GM12878 (cell line): ENCODE measurements at regions not wholly inside any gene's neighbourhood (a gene's known extent, or its start where the extent isn't known, plus 50 kb on each side); places are given as distances from the start of the nearest gene placed in this dataset.

Source experiments
- CEBPB ChIP-seq, 2 experiments: fragments of 150-350 bp in 1 of 2; IDR thresholded peaks; 2 replicates each; pipeline ENCODE4 v1.6.1; 2012 to 2014; ENCODE audit warnings: low read depth in 2 of 2, low read length in 2 of 2, borderline replicate concordance in 1 of 2, inconsistent platforms in 1 of 2
- ESRRA ChIP-seq: IDR thresholded peaks from 2 replicates; pipeline ENCODE4 v1.6.1; 2012; ENCODE audit warnings: mild to moderate bottlenecking, low read length, improper control_type of control experiment
- KDM1A ChIP-seq: fragments of 200-600 bp; sonication (generic); IDR thresholded peaks from 2 replicates; pipeline ENCODE4 v1.6.1; 2016; ENCODE audit warnings: borderline replicate concordance
- MEF2A ChIP-seq: IDR thresholded peaks from 2 replicates; pipeline ENCODE4 v1.6.1; 2011; ENCODE audit warnings: low read depth, mild to moderate bottlenecking, low read length, moderate library complexity; ENCODE audit not compliant: insufficient read depth
- MYC ChIP-seq: IDR thresholded peaks from 2 replicates; pipeline ENCODE4 v1.6.1; 2011; ENCODE audit warnings: mild to moderate bottlenecking, low read length, moderate library complexity, inconsistent platforms; ENCODE audit not compliant: insufficient read depth, insufficient replicate concordance, insufficient read length, severe bottlenecking
- NR2F1 ChIP-seq: fragments of 450-650 bp; conservative IDR thresholded peaks from 2 replicates; pipeline ENCODE4 v1.6.1; 2017; ENCODE audit warnings: mild to moderate bottlenecking
- PKNOX1 ChIP-seq: fragments of 450-650 bp; IDR thresholded peaks from 2 replicates; pipeline ENCODE4 v1.6.1; 2016; ENCODE audit warnings: mild to moderate bottlenecking
- RBBP5 ChIP-seq: fragments of 200-600 bp; sonication (generic); conservative IDR thresholded peaks from 2 replicates; pipeline ENCODE4 v1.6.1; 2016
- SIX5 ChIP-seq: IDR thresholded peaks from 2 replicates; pipeline ENCODE4 v1.6.1; 2011; ENCODE audit warnings: mild to moderate bottlenecking, low read depth, low read length, moderate library complexity; ENCODE audit not compliant: severe bottlenecking
- STAT1 ChIP-seq: fragments of 450-650 bp; conservative IDR thresholded peaks from 2 replicates; pipeline ENCODE4 v1.6.1; 2014; ENCODE audit warnings: antibody characterized with exemption, mild to moderate bottlenecking
- STAT3 ChIP-seq: IDR thresholded peaks from 2 replicates; pipeline ENCODE4 v1.6.1; 2011; ENCODE audit warnings: low read depth, low read length, improper control_type of control experiment
- TCF12 ChIP-seq: IDR thresholded peaks from 2 replicates; pipeline ENCODE4 v1.6.1; 2011; ENCODE audit warnings: low read depth, mild to moderate bottlenecking, low read length
- ZBED1 ChIP-seq: IDR thresholded peaks from 2 replicates; pipeline ENCODE4 v1.6.1; 2016; ENCODE audit warnings: borderline replicate concordance
- ZNF217 ChIP-seq: fragments of 450-650 bp; IDR thresholded peaks from 2 replicates; pipeline ENCODE4 v1.6.1; 2017; ENCODE audit warnings: antibody characterized with exemption, mild to moderate bottlenecking
- TF ChIP-seq, protein P1 (sequence below): IDR thresholded peaks from 2 replicates; pipeline ENCODE4 v1.6.1; 2012; ENCODE audit warnings: low read depth, low read length, improper control_type of control experiment
- TF ChIP-seq, protein P2 (sequence below): fragments of 450-650 bp; IDR thresholded peaks from 2 replicates; pipeline ENCODE4 v1.6.1; 2017; ENCODE audit warnings: mild to moderate bottlenecking, moderate library complexity
- TF ChIP-seq, protein P3 (sequence below): IDR thresholded peaks from 2 replicates; pipeline ENCODE4 v1.6.1; 2012; ENCODE audit warnings: mild to moderate bottlenecking, low read depth, low read length
- TF ChIP-seq, protein P4 (sequence below): IDR thresholded peaks from 2 replicates; pipeline ENCODE4 v1.6.1; 2012; ENCODE audit warnings: low read length, inconsistent platforms
- TF ChIP-seq, protein P5 (sequence below): IDR thresholded peaks from 2 replicates; pipeline ENCODE4 v1.6.1; 2011; ENCODE audit warnings: low read depth, low read length, improper control_type of control experiment, borderline replicate concordance

GRCh38 chr21:35189077-35189863, 140.2 kb upstream of the RUNX1 start (continued):
- TF ChIP-seq, protein P1, sequence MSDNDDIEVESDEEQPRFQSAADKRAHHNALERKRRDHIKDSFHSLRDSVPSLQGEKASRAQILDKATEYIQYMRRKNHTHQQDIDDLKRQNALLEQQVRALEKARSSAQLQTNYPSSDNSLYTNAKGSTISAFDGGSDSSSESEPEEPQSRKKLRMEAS = no peak
- TF ChIP-seq MEF2A = peak; percentile 59; the same call in 1 of the 2 replicates
- TF ChIP-seq, protein P2, sequence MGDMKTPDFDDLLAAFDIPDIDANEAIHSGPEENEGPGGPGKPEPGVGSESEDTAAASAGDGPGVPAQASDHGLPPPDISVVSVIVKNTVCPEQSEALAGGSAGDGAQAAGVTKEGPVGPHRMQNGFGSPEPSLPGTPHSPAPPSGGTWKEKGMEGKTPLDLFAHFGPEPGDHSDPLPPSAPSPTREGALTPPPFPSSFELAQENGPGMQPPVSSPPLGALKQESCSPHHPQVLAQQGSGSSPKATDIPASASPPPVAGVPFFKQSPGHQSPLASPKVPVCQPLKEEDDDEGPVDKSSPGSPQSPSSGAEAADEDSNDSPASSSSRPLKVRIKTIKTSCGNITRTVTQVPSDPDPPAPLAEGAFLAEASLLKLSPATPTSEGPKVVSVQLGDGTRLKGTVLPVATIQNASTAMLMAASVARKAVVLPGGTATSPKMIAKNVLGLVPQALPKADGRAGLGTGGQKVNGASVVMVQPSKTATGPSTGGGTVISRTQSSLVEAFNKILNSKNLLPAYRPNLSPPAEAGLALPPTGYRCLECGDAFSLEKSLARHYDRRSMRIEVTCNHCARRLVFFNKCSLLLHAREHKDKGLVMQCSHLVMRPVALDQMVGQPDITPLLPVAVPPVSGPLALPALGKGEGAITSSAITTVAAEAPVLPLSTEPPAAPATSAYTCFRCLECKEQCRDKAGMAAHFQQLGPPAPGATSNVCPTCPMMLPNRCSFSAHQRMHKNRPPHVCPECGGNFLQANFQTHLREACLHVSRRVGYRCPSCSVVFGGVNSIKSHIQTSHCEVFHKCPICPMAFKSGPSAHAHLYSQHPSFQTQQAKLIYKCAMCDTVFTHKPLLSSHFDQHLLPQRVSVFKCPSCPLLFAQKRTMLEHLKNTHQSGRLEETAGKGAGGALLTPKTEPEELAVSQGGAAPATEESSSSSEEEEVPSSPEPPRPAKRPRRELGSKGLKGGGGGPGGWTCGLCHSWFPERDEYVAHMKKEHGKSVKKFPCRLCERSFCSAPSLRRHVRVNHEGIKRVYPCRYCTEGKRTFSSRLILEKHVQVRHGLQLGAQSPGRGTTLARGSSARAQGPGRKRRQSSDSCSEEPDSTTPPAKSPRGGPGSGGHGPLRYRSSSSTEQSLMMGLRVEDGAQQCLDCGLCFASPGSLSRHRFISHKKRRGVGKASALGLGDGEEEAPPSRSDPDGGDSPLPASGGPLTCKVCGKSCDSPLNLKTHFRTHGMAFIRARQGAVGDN = no peak
- no peak for TF ChIP-seq ZBED1
- TF ChIP-seq RBBP5 = no peak
- no peak for TF ChIP-seq ZNF217
- TF ChIP-seq, protein P3, sequence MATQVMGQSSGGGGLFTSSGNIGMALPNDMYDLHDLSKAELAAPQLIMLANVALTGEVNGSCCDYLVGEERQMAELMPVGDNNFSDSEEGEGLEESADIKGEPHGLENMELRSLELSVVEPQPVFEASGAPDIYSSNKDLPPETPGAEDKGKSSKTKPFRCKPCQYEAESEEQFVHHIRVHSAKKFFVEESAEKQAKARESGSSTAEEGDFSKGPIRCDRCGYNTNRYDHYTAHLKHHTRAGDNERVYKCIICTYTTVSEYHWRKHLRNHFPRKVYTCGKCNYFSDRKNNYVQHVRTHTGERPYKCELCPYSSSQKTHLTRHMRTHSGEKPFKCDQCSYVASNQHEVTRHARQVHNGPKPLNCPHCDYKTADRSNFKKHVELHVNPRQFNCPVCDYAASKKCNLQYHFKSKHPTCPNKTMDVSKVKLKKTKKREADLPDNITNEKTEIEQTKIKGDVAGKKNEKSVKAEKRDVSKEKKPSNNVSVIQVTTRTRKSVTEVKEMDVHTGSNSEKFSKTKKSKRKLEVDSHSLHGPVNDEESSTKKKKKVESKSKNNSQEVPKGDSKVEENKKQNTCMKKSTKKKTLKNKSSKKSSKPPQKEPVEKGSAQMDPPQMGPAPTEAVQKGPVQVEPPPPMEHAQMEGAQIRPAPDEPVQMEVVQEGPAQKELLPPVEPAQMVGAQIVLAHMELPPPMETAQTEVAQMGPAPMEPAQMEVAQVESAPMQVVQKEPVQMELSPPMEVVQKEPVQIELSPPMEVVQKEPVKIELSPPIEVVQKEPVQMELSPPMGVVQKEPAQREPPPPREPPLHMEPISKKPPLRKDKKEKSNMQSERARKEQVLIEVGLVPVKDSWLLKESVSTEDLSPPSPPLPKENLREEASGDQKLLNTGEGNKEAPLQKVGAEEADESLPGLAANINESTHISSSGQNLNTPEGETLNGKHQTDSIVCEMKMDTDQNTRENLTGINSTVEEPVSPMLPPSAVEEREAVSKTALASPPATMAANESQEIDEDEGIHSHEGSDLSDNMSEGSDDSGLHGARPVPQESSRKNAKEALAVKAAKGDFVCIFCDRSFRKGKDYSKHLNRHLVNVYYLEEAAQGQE = no peak
- TF ChIP-seq ESRRA = no peak
- TF ChIP-seq TCF12 = peak; percentile 68; the same call in 1 of the 2 replicates
- TF ChIP-seq, protein P4, sequence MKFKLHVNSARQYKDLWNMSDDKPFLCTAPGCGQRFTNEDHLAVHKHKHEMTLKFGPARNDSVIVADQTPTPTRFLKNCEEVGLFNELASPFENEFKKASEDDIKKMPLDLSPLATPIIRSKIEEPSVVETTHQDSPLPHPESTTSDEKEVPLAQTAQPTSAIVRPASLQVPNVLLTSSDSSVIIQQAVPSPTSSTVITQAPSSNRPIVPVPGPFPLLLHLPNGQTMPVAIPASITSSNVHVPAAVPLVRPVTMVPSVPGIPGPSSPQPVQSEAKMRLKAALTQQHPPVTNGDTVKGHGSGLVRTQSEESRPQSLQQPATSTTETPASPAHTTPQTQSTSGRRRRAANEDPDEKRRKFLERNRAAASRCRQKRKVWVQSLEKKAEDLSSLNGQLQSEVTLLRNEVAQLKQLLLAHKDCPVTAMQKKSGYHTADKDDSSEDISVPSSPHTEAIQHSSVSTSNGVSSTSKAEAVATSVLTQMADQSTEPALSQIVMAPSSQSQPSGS = peak; percentile 66
- TF ChIP-seq, protein P5, sequence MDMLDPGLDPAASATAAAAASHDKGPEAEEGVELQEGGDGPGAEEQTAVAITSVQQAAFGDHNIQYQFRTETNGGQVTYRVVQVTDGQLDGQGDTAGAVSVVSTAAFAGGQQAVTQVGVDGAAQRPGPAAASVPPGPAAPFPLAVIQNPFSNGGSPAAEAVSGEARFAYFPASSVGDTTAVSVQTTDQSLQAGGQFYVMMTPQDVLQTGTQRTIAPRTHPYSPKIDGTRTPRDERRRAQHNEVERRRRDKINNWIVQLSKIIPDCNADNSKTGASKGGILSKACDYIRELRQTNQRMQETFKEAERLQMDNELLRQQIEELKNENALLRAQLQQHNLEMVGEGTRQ = no peak; the same call in 1 of the 2 replicates
- TF ChIP-seq STAT1 = no peak
- TF ChIP-seq STAT3 = no peak
- no peak for TF ChIP-seq KDM1A
- no peak for TF ChIP-seq CEBPB (IDR thresholded peaks at IDR 0.05; ENCODE audit: borderline replicate concordance in 1 of 2, low read depth in 2 of 2, low read length in 2 of 2)
- no peak for TF ChIP-seq NR2F1
- TF ChIP-seq MYC = no peak
- TF ChIP-seq PKNOX1 = no peak
- no peak for TF ChIP-seq SIX5
